K562 (cell line): ENCODE measurements at regions not wholly inside any gene's neighbourhood (a gene's known extent, or its start where the extent isn't known, plus 50 kb on each side); places are given as distances from the start of the nearest gene placed in this dataset.

ENCODE experiments used
- ATAC-seq: fragments of 200-7000 bp; cut with Tn5 transposase; 3 replicates; pipeline ENCODE4 v1.9.1; 2020; ENCODE audit warnings: moderate library complexity
- BruUV-seq: library from RNA; stranded (reverse); fragments of 400-500 nt; replicated peaks from 2 replicates; lab custom pipeline; 2021; lab: Mats Ljungman, UMichigan
- CTCF ChIA-PET: fragments of 300-600 bp; formaldehyde crosslinking; extraction: SDS; loops from one replicate; lab custom pipeline; 2021; ENCODE audit warnings: low intra/inter-chr PET ratio; lab: Yijun Ruan, JAX
- POLR2A ChIA-PET: fragments of 300-600, 350-650 bp; sonication (Branson Sonifier 250); formaldehyde crosslinking; extraction: SDS; loops from one replicate; lab custom pipeline; 2021; ENCODE audit warnings: antibody characterized with exemption, inconsistent platforms; lab: Yijun Ruan, JAX
- DNase-seq, 4 experiments: peaks; one replicate each; pipeline versions ENCODE4 v3.0.0 to v3.0.0-alpha.2; 2011 to 2018; ENCODE audit warnings: low spot score in 3 of 4, mixed read lengths in 3 of 4; ENCODE audit errors: extremely low read depth in 1 of 4
- FAIRE-seq: peaks from 2 replicates; lab custom pipeline; 2011; peaks lifted over from hg19 to GRCh38; lab: Jason Lieb, UNC
- H2AFZ ChIP-seq: 2 replicates; pipeline ENCODE4 v1.6.0; 2011; ENCODE audit warnings: low read depth, low read length, control low read depth, inconsistent platforms
- H3K27ac ChIP-seq: fragments of 200-600 bp; 3 replicates; pipeline ENCODE4 v1.8.0; 2011; ENCODE audit warnings: low read depth, mild to moderate bottlenecking, control low read depth, inconsistent platforms, low read length, moderate library complexity, mixed read lengths; ENCODE audit errors: extremely low read depth
- H3K27me3 ChIP-seq, 2 experiments: fragments of 300-600 bp in 1 of 2; 2 replicates in 1 of 2; 3 replicates in 1 of 2; pipeline versions ENCODE4 v1.6.0 to v1.8.0; 2011; ENCODE audit warnings: inconsistent platforms in 2 of 2, low read length in 2 of 2, mild to moderate bottlenecking in 1 of 2, mixed read lengths in 1 of 2, moderate library complexity in 1 of 2; ENCODE audit not compliant: control insufficient read depth in 2 of 2, insufficient read depth in 2 of 2
- H3K36me3 ChIP-seq: fragments of 300-600 bp; 3 replicates; pipeline ENCODE4 v1.8.0; 2011; ENCODE audit warnings: mild to moderate bottlenecking, low read length, inconsistent platforms; ENCODE audit not compliant: control insufficient read depth, insufficient read depth
- H3K4me1 ChIP-seq, 2 experiments: fragments of 200-600 bp in 1 of 2; replicated peaks in 1 of 2; 2 replicates in 1 of 2; 3 replicates in 1 of 2; pipeline versions ENCODE4 v1.5.1 to v1.8.0; 2011; ENCODE audit warnings: inconsistent platforms in 2 of 2, low read length in 2 of 2, mild to moderate bottlenecking in 1 of 2, mixed read lengths in 1 of 2, moderate library complexity in 1 of 2; ENCODE audit not compliant: control insufficient read depth in 2 of 2, insufficient read depth in 2 of 2
- H3K4me2 ChIP-seq: 2 replicates; pipeline ENCODE4 v1.6.1; 2011; ENCODE audit warnings: low read length, control low read depth, inconsistent platforms, mixed read lengths; ENCODE audit not compliant: insufficient read depth
- H3K4me3 ChIP-seq: fragments of 200-600 bp; sonication (generic), shearing (Covaris generic); 2 replicates; pipeline ENCODE4 v1.5.1; 2016; ENCODE audit warnings: control low read depth, inconsistent platforms
- H3K79me2 ChIP-seq: fragments of 200-600 bp; 3 replicates; pipeline ENCODE4 v1.8.0; 2011; ENCODE audit warnings: low read length, inconsistent platforms; ENCODE audit not compliant: control insufficient read depth, insufficient read depth
- H3K9ac ChIP-seq, 2 experiments: 2 replicates each; pipeline versions ENCODE4 v1.6.0 to v1.6.1; 2011; ENCODE audit warnings: low read depth in 2 of 2, low read length in 2 of 2, control low read depth in 1 of 2, inconsistent platforms in 1 of 2, mild to moderate bottlenecking in 1 of 2, mixed read lengths in 1 of 2; ENCODE audit not compliant: insufficient read depth in 1 of 2
- H3K9me1 ChIP-seq: one replicate; pipeline ENCODE4 v1.6.0; 2011; ENCODE audit warnings: inconsistent platforms, mild to moderate bottlenecking, low read length, moderate library complexity; ENCODE audit not compliant: control insufficient read depth, insufficient read depth
- H3K9me3 ChIP-seq: replicated peaks from 2 replicates; pipeline ENCODE4 v1.5.1; 2011; ENCODE audit warnings: low read depth, low read length, inconsistent platforms; ENCODE audit not compliant: control insufficient read depth, insufficient read depth
- H4K20me1 ChIP-seq: replicated peaks from 2 replicates; pipeline ENCODE4 v1.6.1; 2011; ENCODE audit warnings: low read length, inconsistent platforms, mixed read lengths; ENCODE audit not compliant: control insufficient read depth, insufficient read depth
- CBX1 ChIP-seq: sonication (generic); IDR thresholded peaks from 2 replicates; pipeline ENCODE4 v1.6.1; 2016; ENCODE audit warnings: antibody characterized with exemption, low read depth, mild to moderate bottlenecking
- CBX2 ChIP-seq: fragments of 200-600 bp; sonication (generic); IDR thresholded peaks from one replicate; pipeline ENCODE4 v1.6.1; 2012; ENCODE audit warnings: mild to moderate bottlenecking, low read length, inconsistent platforms; ENCODE audit not compliant: insufficient read depth, poor library complexity, severe bottlenecking
- DMBX1 ChIP-seq: fragments of 250-450 bp; sonication (Bioruptor Pico); IDR thresholded peaks from 2 replicates; pipeline ENCODE4 v1.8.0; 2022; ENCODE audit warnings: inconsistent platforms, mild to moderate bottlenecking, moderate library complexity, borderline replicate concordance
- ESRRB ChIP-seq: fragments of 250-450 bp; sonication (Bioruptor Pico); IDR thresholded peaks from 2 replicates; pipeline ENCODE4 v1.5.0; 2020; ENCODE audit warnings: mild to moderate bottlenecking, moderate library complexity, borderline replicate concordance
- GABPB2 ChIP-seq: fragments of 250-450 bp; sonication (Bioruptor Pico); conservative IDR thresholded peaks from 2 replicates; pipeline ENCODE4 v1.5.1; 2021; ENCODE audit warnings: mild to moderate bottlenecking
- HNRNPUL1 ChIP-seq: fragments of 200-400 bp; formaldehyde crosslinking; IDR thresholded peaks from 2 replicates; pipeline ENCODE4 v1.6.1; 2017; ENCODE audit warnings: low read length
- MAZ ChIP-seq, 2 experiments: fragments of 450-650 bp in 1 of 2; sonication (generic) in 1 of 2; formaldehyde crosslinking; IDR thresholded peaks in 1 of 2; conservative IDR thresholded peaks in 1 of 2; 2 replicates each; pipeline versions ENCODE4 v1.4.0 to v1.5.0; 2020; ENCODE audit warnings: mild to moderate bottlenecking in 1 of 2, missing genetic modification reagents in 1 of 2
- WGBS: fragments of 100-300 bp; shearing (Covaris generic); methylation state at CpG from one replicate; pipeline ENCODE4 v1.1.6; 2016; ENCODE audit warnings: low coverage, mixed read lengths; ENCODE audit not compliant: insufficient coverage; ENCODE audit errors: missing lambda C conversion rate; 5-methylcytosine and 5-hydroxymethylcytosine counted together
- in situ Hi-C: fragments of 300-500 bp; cut with MboI; formaldehyde crosslinking; loops from 4 replicates; pipeline ENCODE4 v1.15.0; 2018; ENCODE audit warnings: inconsistent platforms, mixed read lengths
- intact Hi-C: fragments of 100-400 bp; cut with micrococcal nuclease; formaldehyde crosslinking; loops from 2 replicates; pipeline ENCODE4 v1.14.2; 2022

DNA sequence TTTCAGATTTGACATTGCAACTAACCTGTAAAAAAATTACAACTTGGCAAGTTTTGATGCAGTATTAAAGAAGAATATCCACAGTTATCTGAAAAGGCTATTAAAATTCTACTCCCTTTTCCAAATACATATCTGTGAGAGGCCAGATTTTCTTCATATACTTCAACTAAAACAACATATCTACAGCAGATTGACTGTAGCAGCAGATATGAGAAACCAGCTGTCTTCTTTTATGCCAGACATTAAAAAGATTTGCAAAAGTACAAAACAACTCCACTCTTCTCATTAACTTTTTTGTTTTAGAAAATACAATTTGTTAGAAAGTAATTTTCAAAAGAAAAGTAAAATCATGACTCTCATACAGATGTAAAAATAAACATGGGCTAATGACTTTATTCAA lies 281.1 kb upstream of the PCSK5 start:
- Histone ChIP-seq H3K27me3 (no peaks in the 10 kb centered on the region), H2AFZ (no peak overlapping the region), H3K4me1 (no peaks in the 10 kb centered on the region), H3K9me3 (no peaks in the 10 kb centered on the region), H3K36me3 (no peaks in the 10 kb centered on the region), H3K4me3 (no peak overlapping the region), H3K9ac (no peak overlapping the region), H4K20me1 (no peaks in the 10 kb centered on the region), H3K4me2 (no peak overlapping the region), H3K79me2 (no peaks in the 10 kb centered on the region), H3K9me1 (no peaks in the 10 kb centered on the region), H3K27ac (no peak overlapping the region)
- ATAC-seq (no peak), DNase-seq (no peak), FAIRE-seq (no peak)
- in situ Hi-C loops (no loop called here), intact Hi-C loops (no loop called here)
- no peak for TF ChIP-seq MAZ (CRISPR knock-in tag; conservative IDR thresholded peaks at IDR 0.05 in 1 of 2, IDR thresholded peaks at IDR 0.05 in 1 of 2)
- TF ChIP-seq CBX2 = no peak
- no peak for TF ChIP-seq DMBX1 (CRISPR knock-in tag)
- TF ChIP-seq GABPB2 (CRISPR knock-in tag) = no peak
- no peak for TF ChIP-seq HNRNPUL1
- no peak for TF ChIP-seq ESRRB (CRISPR knock-in tag)
- CTCF ChIA-PET = no interaction called here
- no TSS peak for BruUV-seq
- POLR2A ChIA-PET = no interaction called here

GRCh38 chr9:75610246-75610645 lies 280.2 kb upstream of the PCSK5 start:
- no peaks in the 10 kb centered on the region for H4K20me1 ChIP-seq
- H3K4me2 ChIP-seq = no peak overlapping the region
- H3K36me3 ChIP-seq = no peaks in the 10 kb centered on the region
- WGBS = 0% methylated on average over 1 of the region's 1 CpG
- FAIRE-seq = no peak
- TF ChIP-seq CBX1 = no peak
- TF ChIP-seq, all 486 proteins: peak for 0
- H3K9ac ChIP-seq = no peak overlapping the region
- H3K27me3 ChIP-seq = no peaks in the 10 kb centered on the region
- H3K4me3 ChIP-seq = no peak overlapping the region
- no peak overlapping the region for H3K27ac ChIP-seq
- DNase-seq (no peak), ATAC-seq (no peak)
- intact Hi-C loops = no loop called here
- H3K79me2 ChIP-seq = no peaks in the 10 kb centered on the region
- H3K9me1 ChIP-seq = no peaks in the 10 kb centered on the region
- no TSS peak for BruUV-seq
- H3K9me3 ChIP-seq = no peaks in the 10 kb centered on the region
- in situ Hi-C loops = no loop called here
- POLR2A ChIA-PET = no interaction called here
- CTCF ChIA-PET = no interaction called here
- H3K4me1 ChIP-seq = no peaks in the 10 kb centered on the region
- no peak overlapping the region for H2AFZ ChIP-seq
